ENCODE measurements at regions not wholly inside any gene's neighbourhood (a gene's known extent, or its start where the extent isn't known, plus 50 kb on each side); places are given as distances from the start of the nearest gene placed in this dataset.

DNA sequence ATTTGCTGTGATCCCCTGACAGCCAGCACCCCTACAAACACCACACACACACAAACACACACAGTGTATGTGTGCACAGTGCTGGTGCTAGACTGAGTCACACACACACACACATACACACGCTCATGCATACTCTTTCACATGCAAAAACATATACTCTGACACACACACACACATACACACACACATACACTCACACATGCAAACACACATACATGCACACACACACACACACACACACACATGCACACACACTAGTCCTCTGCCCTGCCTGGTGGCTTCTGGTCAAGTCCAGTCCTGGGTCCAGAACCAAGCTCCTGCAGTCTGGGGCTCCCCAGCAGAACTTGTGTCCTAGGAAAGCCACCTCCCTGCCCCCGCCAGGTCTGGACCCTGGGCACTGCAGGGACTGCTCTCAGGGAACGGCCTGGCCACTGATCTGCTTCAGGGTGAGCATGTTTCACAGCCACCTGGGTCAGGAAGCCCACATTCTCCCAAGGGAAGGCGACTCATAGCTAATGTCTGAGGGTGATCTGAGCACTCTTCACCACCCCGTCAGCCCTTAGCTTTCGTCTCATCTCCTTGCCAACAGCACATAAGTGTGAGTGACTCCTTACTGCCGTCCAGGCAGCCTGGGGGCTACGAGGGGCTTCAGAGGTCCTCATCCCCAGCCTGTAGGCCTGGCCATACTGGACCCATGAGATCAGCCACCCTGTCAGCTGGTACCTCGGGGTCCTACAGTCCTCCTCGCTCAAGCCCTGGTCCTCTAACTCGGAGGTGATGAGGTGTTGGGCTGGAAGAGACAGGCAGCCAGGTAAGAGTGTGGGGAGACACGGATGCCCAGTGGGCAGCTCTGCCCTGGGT is 88.1 kb downstream of the MCFD2 start:
- DNase-seq (no peak), ATAC-seq (no peak)
- H3K27ac Mint-ChIP-seq = no peak overlapping the region
- no peaks in the 10 kb centered on the region for H3K4me1 Mint-ChIP-seq (ENCODE audit: low read depth)
- CTCF ChIA-PET = no interaction called here
- H3K4me3 Mint-ChIP-seq = no peak overlapping the region
- intact Hi-C loops (cut with micrococcal nuclease) = no loop called here
- TF ChIP-seq, protein P1, sequence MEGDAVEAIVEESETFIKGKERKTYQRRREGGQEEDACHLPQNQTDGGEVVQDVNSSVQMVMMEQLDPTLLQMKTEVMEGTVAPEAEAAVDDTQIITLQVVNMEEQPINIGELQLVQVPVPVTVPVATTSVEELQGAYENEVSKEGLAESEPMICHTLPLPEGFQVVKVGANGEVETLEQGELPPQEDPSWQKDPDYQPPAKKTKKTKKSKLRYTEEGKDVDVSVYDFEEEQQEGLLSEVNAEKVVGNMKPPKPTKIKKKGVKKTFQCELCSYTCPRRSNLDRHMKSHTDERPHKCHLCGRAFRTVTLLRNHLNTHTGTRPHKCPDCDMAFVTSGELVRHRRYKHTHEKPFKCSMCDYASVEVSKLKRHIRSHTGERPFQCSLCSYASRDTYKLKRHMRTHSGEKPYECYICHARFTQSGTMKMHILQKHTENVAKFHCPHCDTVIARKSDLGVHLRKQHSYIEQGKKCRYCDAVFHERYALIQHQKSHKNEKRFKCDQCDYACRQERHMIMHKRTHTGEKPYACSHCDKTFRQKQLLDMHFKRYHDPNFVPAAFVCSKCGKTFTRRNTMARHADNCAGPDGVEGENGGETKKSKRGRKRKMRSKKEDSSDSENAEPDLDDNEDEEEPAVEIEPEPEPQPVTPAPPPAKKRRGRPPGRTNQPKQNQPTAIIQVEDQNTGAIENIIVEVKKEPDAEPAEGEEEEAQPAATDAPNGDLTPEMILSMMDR (IDR thresholded peaks at IDR 0.05) = no peak
- H3K36me3 Mint-ChIP-seq (ENCODE audit: low read depth) = no peaks in the 10 kb centered on the region
- peaks cover 3% of the 10 kb centered on the region for H3K9me3 Mint-ChIP-seq
- peaks cover 7% of the 10 kb centered on the region for H3K27me3 Mint-ChIP-seq
- POLR2A ChIA-PET = no interaction called here

DNA sequence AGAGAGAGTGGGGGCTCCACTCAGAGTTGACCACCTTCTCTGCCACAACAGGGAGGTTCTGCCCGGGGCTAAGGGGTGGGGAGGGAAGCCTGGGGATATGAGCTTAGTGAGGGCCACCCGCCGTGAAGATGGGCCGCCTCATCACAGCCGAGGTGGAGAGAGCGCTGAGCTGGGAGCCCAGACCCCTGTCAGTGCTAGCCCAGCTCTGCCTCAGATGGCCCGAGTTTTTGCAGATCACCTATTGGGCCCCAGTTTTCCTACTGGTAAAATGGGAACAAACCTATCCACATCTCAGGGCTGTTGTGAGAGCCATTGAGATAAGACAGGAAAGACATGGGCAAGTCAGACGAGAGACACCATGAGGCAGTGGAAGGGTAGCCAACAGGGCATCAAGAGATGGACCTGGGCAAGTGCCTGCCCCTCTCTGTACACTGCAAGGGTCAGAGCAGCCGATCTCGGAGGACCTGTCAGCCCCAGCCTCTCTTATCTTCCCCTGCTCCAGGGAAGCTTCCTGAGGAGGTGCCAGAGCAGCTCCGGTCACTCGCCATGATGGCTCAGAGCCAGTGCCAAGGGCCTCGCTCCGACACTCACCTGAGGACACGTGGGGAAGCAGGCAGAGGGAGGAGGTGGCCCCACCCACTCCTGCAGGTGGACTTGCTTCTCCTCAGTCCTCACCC is 88.9 kb downstream of the MCFD2 start:
- TF ChIP-seq, protein P1 (IDR thresholded peaks at IDR 0.05) = no peak
- intact Hi-C loops (cut with micrococcal nuclease) = no loop called here
- POLR2A ChIA-PET = no interaction called here
- Mint-ChIP-seq H3K27ac (no peak overlapping the region), H3K4me3 (no peak overlapping the region), H3K4me1 (ENCODE audit: low read depth) (no peaks in the 10 kb centered on the region), H3K36me3 (ENCODE audit: low read depth) (no peaks in the 10 kb centered on the region), H3K9me3 (peaks cover 3% of the 10 kb centered on the region), H3K27me3 (peaks cover 7% of the 10 kb centered on the region)
- ATAC-seq (no peak), DNase-seq (no peak)
- CTCF ChIA-PET = no interaction called here

DNA sequence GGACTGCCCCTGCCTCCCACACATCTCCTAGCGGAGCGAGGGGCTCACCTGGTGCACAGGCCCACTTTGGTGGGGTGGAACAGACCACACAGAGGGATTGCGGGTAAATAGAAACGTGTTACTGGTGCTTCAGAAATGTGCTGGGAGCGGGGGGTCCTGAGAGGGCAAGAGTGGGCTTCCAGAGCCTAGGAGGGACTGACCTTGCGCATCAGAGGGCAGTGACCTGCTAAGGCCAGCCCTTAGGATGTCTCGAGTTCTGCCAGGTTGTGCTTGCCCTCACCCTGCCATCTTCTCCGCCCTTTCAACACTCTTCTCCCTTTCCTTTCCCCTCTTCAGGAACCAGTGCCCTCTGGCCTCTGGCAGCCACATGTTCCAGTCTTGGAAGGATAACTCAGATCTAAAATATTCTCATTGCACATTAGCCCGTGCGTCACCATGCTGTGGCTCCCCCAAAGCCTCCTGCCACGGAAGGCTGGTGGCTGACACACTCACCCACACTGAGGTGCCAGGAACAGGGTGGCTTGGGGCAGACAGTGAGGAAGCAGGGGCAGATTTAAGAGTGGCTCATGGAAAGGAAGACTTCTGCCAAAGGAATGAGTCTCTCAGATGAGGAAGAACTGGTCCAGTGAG is 89.6 kb downstream of the MCFD2 start:
- H3K27me3 Mint-ChIP-seq = peaks cover 7% of the 10 kb centered on the region
- intact Hi-C loops (cut with micrococcal nuclease) = no loop called here
- peaks cover 3% of the 10 kb centered on the region for H3K9me3 Mint-ChIP-seq
- no peak overlapping the region for H3K27ac Mint-ChIP-seq
- TF ChIP-seq, protein P1 (IDR thresholded peaks at IDR 0.05) = no peak
- CTCF ChIA-PET = no interaction called here
- no peak for ATAC-seq
- no peaks in the 10 kb centered on the region for H3K4me1 Mint-ChIP-seq (ENCODE audit: low read depth)
- POLR2A ChIA-PET = no interaction called here
- no peak for DNase-seq
- H3K36me3 Mint-ChIP-seq (ENCODE audit: low read depth) = no peaks in the 10 kb centered on the region
- H3K4me3 Mint-ChIP-seq = no peak overlapping the region

DNA sequence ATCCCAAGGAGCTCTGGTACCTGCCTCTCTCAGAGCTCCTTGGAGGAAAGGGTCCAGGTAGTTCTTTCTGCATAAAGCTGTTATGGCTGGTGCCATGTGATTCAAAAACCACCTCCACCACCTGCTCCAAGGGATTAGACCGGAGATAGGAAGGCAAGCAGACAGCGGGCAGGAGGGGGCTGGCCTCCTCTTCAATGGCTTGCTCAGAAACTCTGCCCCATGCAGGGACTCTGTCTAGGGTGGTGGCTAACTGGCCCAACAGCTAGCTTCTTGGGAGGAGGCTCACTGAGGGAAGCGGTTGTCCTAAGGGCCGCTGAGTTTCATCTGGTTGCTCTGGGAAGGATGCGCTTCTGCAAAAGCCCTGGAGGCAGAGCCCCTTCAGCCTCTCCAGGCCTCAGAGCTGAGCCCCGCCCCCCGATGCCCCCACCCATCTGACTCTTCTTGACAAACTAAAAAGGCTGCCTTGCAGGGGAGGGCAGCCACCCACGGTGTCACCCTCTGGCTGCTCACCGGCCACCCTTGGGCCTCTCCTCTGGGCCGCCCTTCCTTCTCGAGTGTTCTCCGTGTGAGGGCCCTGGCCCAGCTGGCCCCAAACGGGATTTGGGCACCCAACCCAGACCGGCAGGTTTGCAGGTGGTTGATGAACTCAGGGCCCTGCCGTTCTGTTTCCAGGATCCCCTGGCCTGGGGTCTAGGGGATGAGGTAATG is 90.2 kb downstream of the MCFD2 start:
- Mint-ChIP-seq H3K4me1 (ENCODE audit: low read depth) (no peaks in the 10 kb centered on the region), H3K27ac (no peak overlapping the region), H3K36me3 (ENCODE audit: low read depth) (no peaks in the 10 kb centered on the region), H3K9me3 (peaks cover under 1% of the 10 kb centered on the region), H3K27me3 (peaks cover 5% of the 10 kb centered on the region), H3K4me3 (no peak overlapping the region)
- ATAC-seq (no peak), DNase-seq (no peak)
- CTCF ChIA-PET = no interaction called here
- POLR2A ChIA-PET = interaction anchor here (0.6 kb wide), 1 partner anchor 17 kb away, joined by 3 read pairs; no protein-coding TSS in a partner anchor
- TF ChIP-seq, protein P1 (IDR thresholded peaks at IDR 0.05) = no peak
- intact Hi-C loops (cut with micrococcal nuclease) = no loop called here
